ENCODE measurements at regions not wholly inside any gene's neighbourhood (a gene's known extent, or its start where the extent isn't known, plus 50 kb on each side); places are given as distances from the start of the nearest gene placed in this dataset.

- TF ChIP-seq CTCF (IDR thresholded peaks at IDR 0.05) (no peak), POLR2AphosphoS5 (IDR thresholded peaks at IDR 0.05; ENCODE audit: low read depth, low read length) (no peak), TCF7L2 (IDR thresholded peaks at IDR 0.05; ENCODE audit: low read depth, low read length) (no peak), REST (IDR thresholded peaks at IDR 0.05; ENCODE audit: insufficient read depth in 1 of 2, low read depth in 2 of 2, low read length in 1 of 2) (no peak), SIN3A (IDR thresholded peaks at IDR 0.05; ENCODE audit: borderline replicate concordance, insufficient read depth, low read depth, low read length) (no peak)
Measured at GRCh38 chr13:30370146-30370545, 52.1 kb upstream of the UBE2L5 start.

Data from Panc1 (cell line).